Stimulated activated CD8-positive, alpha-beta memory T cell treated with anti-CD3 and anti-CD28 coated beads, Interleukin-2, amount 100 ng/mL, for 48 hours (primary cell): ENCODE measurements at regions not wholly inside any gene's neighbourhood (a gene's known extent, or its start where the extent isn't known, plus 50 kb on each side); places are given as distances from the start of the nearest gene placed in this dataset.
"Not testable (repeated sequence)": the region's sequence is repeated elsewhere in the genome, so short reads cannot be mapped to it uniquely, and the experiment has no call there.

Experiments used
- DNase-seq, 2 donors: peaks; one replicate each; pipeline ENCODE4 v3.0.0-alpha.2; 2020; ENCODE audit warnings: low read depth in 2 of 2

DNA sequence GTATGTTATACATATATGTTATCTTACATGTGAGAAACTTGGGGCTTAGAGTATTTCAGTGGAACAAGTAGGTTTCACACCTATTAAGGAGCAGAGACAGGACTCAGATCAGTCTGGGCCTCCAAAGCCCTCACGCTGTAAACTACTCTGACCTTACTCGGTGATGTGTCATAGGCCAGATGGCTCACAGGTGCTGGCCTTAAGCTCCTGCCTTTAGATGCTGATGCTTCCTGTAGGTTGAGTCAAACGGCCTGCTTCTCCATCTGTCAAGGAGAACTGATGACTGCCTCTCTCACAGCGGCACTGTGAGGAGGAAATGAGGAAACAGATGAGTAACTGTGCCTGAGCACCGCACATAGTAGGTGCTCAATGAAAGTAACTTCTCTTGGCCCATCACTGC is 312.6 kb upstream of the COBL start:
- DNase-seq, result no peak

DNA sequence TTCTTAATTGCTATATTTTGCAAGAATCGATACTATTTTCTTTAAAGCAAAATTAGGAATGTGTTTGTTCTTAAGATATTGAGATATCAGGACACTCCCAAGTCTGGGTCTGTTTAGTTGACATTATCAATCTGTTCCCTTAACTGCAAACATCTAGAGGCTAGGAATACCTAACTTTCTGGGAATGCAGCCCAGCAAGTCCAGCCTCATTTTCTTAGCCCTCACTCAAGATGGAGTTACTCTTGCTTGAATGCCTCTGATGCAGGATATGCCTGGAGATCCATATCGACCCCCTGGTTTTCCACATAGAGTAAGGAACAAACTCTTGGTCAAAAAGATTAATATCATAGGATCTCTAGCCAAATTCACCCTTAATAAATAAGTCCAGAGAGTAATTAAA is 305.3 kb upstream of the COBL start:
- DNase-seq, result no peak

DNA sequence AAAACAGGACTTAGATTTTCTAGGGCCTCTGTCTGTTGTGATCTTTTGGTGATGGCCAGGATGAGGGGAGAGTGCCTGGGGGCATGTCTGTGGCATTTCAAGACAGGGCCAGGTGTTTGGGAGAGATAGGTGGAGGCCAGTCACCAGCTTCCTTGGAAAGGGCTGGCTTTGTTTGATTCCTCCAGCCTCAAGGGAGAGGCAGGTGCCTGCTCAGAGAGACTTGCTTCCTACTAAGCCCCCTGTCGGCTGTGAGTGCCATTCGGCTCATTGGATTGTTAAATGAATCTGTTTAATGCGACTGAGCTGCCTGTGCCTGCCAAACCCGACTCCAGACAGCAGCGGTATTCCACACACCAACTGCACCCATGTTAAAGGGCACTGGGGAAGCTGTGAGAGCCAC is 304.1 kb upstream of the COBL start:
- DNase-seq, result no peak

DNA sequence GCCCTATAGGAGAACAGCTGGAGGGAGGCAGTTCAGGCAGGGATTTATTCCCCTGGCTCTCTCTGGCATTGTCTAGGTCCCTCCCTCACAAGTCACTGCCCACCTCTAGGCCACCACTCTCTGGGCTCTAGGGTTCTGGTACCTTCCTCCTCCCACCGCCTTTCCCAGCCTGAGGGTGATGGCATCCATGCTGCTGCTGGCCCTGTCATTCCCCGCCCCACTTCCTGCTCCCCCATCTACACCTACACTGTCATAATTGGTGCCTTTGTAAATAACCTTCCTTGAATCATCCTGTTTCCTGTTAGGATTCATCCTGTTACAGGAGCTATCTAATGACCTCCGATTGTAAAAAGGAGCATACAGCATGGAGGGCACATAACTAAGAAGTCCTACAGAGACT is 303.3 kb upstream of the COBL start:
- no peak for DNase-seq

DNA sequence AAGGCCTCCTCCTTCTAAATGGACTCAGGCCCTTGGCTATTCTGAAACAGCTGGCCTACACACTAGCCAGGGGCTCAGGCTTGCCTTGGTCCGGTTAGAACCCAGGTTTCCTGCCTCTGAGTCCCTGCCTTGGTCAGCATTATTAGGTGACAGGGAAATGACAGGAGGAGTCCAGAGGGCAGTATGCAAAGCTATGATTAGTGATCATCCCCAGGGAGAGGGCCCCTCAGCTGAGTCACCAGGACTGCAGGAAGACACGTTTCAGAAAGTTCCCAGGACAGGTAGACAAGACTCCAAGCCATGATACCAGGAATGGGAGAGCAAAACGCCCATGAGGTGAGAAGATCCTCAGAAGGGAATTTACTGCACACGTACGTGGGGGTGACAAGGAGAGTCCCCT is 301.1 kb upstream of the COBL start:
- DNase-seq, result no peak

DNA sequence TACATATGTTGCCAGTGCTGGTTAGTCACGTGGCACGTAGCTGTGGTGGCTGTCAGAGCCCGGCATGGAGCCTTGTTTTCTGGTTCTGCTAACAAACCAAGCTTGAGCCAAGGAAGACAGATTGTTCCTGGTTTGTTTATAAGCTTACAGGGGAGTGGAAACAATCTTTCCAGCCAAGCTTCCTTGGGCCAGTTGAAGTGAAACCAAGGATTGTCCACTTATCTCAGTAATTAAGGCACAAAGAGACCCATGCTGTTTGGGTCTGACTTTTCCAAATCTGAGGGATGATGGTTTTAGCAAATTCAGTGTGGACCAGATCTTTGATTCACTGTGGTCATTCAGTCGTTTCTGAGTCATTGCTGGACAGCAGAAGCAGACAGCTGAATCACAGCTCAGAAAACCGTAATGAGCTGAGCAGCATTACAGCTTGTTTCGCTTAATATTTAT is 297.3 kb upstream of the COBL start:
- no peak for DNase-seq

DNA sequence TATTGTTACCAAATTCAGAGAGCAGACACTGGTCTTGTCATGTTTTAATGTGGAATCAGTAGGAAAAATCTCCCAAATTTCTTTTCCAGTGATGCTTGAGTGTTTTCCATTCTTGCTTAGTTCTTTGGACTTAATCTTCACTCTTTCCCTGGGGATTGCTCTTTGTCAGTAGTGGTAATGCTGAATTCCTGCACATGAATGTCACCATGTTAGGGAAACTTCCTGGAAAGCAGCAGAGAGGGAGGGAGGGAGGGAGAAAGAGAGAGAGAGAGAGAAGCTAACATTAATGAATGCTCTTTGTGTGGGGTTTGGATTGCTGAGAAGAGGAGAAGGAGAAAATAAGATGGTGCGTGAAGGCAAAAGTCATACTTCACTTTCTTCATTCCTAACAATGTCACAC is 295.3 kb upstream of the COBL start:
- no peak for DNase-seq

DNA sequence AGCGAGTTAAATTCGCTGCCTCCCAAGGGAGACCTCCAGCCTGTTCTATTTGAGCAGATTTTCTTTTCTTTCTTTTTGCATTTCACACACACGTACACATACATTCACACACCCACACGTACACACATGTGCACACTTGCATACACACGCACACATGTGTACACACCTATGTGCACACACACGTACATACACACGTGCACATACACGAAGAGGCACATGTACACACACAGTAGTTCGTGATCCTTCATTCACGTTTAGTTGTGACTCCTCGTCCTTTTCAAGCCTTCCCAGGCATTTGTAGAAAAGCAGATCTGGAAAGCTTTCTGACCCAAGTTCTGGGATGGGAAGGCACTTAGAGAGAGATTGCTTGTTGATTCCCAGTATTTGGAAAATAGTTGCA is 290.8 kb upstream of the COBL start:
- DNase-seq, result no peak

DNA sequence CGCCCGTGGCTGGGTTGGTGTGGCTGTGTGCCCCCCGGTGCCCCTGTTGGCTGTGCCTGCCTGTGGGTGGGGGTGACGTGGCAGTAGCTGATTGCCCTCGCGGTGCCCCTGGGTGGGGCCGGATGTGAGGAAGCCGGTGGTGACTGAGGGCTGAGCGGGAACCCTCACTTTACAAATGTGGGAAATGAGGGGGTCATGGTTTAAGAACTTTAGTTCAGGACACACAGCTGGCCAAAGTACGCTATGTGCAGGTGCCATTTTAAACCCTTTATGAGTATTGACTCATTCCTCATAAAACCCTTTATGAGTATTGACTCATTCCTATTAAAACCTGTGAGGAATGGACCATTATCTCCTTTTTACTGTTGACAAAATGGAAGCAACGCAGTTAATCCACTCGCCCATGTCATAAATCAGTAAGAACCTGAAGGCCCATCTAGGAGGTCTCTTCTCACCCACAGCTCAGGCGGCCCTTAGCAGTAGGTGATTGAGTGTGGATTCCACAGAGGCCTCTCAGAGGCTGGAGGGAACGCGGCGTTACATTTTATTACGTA is 290.1 kb upstream of the COBL start:
- no peak for DNase-seq

DNA sequence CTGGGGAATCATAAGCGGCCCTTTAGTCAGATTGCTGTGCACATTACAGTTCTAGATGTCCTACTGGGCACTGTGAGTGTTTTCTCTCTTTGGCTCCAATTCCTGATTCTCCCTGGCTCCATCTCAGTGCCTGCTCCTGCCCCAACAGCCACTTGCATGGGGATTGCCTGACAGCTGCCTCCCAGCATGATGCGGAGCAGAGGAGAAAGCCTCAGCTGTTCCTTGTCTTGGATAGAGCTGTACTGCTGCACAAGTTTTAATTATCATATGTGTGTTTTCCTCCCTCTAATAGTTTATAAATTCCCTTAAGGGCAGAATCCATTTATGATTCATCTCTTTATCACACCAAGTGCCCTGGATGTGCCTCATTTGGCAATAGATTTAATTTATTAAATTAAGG is 285.8 kb upstream of the COBL start:
- DNase-seq, result no peak

DNA sequence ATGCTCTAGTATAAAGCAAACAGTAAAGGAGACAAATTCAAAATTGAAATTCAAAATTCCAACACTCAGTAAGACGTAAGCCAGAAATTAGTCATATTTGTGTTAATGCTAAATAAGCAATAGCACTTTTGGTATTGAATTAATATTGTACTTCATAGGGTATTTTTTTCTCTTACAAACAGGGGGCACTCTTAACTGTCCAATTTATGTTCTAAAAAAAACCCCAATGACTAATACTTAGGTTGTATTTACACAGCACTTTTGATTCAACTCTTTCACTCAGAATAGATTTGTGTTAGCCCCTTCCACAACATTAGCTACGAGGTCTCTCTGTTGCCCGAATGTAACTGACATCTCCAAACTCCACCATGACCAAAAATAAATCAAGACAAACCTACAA is 284.9 kb upstream of the COBL start:
- DNase-seq, result no peak

DNA sequence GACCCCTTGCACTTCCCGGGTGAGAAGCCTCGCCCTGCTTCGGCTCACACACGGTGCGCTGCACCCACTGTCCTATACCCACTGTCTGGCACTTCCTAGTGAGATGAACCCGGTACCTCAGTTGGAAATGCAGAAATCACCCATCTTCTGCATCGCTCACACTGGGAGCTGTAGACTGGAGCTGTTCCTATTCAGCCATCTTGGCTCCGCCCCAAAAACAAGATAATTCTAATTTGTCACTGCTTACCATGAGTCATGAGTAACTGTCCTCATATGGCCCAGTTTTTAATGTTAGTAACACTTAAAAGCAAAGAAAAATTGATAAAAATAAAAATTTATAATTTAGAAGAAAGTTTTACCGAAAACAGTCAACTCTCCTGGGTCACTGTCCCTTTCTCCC is 283.3 kb upstream of the COBL start:
- DNase-seq, result not testable (repeated sequence)

DNA sequence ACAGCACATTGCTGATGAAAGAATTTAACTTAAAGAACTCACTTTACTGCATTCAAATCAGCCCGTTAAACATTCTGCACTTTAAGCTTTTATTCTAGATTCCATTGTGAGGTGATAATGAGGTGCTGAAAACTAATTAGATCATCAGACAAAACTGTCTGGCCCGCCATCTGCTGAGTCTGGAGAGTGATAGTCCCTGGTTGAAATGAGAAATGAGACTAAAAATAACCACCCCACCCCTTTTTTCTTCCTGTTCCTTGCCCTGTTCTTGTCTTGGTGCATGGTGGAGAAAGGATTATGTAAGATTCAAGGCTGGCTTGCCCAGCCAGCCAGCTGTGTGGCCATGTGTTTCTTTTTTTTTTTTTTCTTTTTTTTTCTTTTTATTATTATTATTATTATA is 277.0 kb upstream of the COBL start:
- DNase-seq, result no peak

DNA sequence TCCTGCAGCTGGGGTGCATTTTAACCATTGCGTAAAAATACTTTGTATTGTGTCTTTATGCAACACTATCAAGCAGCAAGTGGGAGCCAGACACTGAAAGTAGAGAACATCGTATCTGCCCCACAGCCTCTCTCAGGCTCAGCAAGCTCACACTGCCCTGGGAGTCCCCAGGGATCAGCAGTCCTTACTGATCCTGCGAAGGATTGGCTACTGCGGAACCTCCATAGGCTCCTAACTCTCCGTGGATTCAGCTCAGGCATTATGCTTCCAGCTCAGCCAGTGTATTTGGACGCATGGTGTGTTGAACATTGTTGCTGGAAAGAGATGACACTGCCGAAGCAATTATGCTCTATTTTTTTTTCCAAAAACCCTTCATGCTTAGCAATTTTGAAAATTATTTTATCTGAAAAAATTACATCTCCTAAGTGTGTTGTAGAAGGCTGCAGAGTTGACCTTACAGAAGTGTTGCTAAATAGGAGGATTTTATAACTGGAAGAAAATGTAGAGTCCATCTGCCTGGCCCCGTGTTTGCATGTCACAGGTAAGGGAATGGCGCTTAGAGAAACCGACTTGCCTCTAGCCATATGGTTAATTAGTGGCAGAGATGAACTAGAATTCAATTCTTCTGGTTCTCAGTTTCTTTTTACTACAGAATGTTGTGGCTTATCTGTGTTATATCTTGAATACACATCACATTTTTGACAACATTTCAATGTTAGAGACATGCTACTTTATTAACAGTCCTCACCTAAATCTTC is 276.4 kb upstream of the COBL start:
- no peak for DNase-seq

DNA sequence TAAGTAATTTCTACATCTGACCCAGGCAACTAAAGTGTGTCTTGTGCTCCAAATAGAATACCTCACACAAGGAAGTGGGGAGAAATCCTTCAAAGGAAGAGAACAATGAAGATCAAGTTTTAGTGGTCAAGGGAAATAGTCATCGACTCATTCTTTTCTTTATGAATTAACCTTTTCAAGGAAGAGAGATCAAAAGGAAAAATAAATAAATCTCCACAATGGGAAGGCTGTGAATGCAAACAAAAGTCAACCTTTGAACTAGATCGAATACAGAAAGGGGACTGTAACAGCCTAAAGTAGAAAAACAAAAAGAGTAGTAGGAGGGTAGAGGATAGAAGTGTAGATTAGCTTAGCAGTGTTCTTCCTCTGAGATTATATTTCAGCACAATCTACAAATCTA is 274.6 kb upstream of the COBL start:
- DNase-seq, result no peak

DNA sequence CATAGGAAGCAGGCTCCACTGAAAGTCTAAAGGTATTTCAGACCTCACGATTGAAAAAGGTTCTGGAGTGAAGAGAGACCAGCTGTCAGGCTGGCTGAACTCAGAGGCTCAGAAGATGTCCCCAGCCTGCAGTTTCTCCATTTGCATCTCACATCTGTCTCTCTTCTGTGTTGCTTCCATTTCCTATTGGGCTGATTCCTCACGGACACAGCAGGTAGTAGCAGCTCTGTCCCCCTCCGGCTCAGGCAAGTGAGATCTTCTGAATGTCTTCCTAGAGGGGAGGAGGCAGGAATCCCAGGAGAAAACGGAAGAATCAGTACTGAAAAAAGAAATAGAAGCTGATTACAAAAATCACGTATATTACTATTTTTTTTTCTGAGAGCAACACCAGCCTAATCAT is 274.1 kb upstream of the COBL start:
- no peak for DNase-seq

DNA sequence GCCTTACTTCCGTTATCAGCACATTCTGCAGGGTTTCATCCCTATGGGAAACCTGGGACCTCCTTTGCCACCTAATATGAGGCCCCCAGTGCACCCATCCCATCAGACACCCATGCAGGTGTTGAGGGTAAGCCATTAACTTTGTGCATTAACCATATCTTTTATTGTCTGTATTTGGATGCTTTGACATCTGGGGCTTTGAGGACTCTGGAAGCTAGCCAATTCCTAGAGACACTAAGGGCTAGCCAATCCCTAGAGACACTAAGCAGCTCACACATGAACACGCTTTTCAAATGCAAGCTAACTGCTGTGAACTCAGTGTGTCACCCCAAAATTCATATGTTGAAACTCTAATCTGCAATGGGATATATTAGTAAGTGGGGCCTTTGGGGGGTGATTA is 272.5 kb upstream of the COBL start:
- DNase-seq, result no peak

DNA sequence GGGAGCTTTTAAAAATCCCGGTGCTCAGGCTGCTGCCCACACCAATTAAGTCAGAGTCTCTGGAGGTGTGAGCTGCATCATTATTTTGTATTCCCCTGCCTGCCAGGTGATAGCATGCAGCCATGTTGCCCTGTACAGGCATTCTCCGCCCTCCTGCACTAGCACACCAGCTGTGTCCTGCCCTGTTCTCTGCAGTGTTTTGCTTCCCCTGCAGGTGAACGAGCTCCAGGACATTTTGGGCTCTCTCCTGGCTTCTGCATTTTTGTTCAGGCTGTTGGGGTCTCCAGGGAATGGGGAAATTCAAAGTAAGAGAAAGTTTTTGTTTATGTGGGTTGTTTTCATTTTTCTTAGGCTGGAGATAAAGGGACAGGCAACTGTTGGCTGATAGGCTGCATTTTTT is 271.0 kb upstream of the COBL start:
- no peak for DNase-seq

DNA sequence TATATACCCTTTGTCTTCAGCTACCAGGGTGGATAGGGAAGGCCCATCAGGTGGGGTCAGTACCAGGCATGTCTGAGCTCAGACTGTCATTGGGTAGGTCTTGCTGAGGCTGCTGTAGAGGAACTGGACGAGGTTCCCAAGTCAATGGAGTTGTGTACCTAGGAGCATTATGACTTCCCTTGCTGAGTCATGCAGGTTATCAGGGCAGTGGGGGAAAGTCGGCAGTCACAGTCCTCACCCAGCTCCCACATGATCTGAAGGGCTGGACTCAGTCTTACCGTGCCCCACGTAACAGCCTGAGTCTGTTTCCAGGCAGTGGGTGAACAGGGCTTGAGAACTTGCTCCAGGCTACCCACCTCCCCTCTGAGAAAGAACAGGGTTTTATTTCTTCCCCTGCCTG is 260.8 kb upstream of the COBL start:
- DNase-seq, result no peak

DNA sequence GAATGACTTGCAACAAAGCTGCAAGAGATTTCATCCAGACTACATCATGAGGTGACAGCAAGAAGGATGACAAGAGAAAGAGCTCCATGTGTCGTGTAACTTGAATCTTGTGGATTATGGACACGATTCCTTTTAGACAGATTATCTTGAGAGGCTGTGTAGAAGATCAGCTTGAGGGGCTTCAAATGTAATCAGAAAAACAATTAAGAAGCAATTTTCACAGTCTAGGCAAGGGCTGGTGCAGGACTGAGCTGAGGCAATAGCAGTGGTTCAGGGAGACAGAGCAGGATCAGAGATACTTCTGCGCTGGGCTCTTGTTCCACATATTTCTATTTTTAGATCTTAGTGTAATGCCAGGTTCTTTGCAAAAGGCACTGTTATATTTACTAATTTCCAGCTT is 253.0 kb upstream of the COBL start:
- DNase-seq, result no peak

DNA sequence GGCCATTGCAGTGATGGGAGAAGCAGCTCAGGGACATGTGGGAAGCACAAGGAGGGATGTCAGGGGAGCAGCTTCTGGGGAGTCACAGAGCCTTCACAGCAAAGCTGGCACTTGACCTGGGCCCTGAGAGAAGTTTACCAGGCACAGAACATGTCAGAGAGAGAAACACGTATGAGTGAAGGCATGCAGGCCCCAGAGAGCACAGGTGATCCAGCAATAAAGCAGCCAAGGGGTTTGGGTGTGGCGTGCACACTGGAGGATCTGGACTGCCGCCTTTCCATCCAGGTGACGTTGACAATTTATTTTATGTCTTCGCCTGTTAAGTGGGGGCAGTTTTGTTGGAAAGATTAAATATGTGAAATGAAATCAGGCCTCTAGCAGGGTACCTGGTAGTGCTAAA is 252.6 kb upstream of the COBL start:
- no peak for DNase-seq

DNA sequence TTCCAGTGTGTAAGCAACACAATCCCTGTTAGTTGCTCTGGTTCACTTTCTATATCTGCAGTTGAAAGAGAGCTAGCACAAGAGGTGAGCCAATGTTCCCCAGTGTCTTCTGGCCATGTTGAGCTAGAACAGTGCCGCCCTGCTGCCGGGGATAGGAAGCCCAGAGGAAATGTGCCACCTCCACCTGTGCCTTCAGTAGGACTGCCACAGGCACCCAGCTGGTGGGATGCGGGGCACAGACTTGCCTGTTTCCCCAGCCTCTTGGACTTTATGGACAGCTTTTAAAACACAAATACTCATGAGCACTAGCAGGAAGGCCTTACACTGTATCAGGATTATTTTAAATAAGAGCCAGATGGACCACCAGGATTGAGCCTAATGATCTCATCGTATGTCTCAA is 234.5 kb upstream of the COBL start:
- no peak for DNase-seq

DNA sequence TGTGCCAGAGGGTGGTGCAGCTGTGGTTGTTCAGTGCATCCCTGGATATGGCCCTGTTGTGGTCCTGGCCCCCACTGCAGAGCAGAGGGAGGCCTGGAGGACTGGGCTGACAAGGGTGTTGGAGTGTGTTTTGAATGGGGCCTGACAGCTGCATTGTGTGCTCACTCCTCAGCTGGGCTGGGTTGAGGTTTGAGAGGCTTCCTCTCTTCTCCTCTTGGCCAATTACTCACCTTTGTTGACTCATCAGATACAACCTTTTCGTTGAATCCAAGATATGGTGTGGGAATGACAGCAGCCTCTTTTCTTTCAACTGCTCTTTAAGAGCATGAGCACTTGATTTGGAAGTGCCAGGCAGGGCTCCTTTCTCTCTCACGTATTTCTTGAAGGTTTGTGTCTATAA is 228.5 kb upstream of the COBL start:
- no peak for DNase-seq
